Neural progenitor cell (in vitro differentiated cells): ENCODE measurements at regions not wholly inside any gene's neighbourhood (a gene's known extent, or its start where the extent isn't known, plus 50 kb on each side); places are given as distances from the start of the nearest gene placed in this dataset.

ENCODE experiments used
- DNase-seq: peaks from one replicate; pipeline ENCODE4 v3.0.0-alpha.2; 2016; ENCODE audit warnings: low spot score
- H2AFZ ChIP-seq: fragments of 200-600 bp; sonication (generic); replicated peaks from 2 replicates; pipeline ENCODE4 v1.6.1; 2016; ENCODE audit warnings: antibody characterized with exemption
- H3F3A ChIP-seq: fragments of 200-600 bp; sonication (generic); 2 replicates; pipeline ENCODE4 v1.6.1; 2016; ENCODE audit warnings: antibody characterized with exemption, low read depth
- H3K27ac ChIP-seq: fragments of 200-600 bp; sonication (generic); 2 replicates; pipeline ENCODE4 v1.5.1; 2016; ENCODE audit warnings: mild to moderate bottlenecking
- H3K27me3 ChIP-seq: fragments of 200-600 bp; sonication (generic); 2 replicates; pipeline ENCODE4 v1.6.1; 2016; ENCODE audit warnings: mild to moderate bottlenecking, moderate library complexity
- H3K36me3 ChIP-seq: fragments of 200-600 bp; sonication (generic); 2 replicates; pipeline ENCODE4 v1.5.1; 2016
- H3K4me1 ChIP-seq: fragments of 200-600 bp; sonication (generic); 2 replicates; pipeline ENCODE4 v1.6.1; 2016; ENCODE audit warnings: mixed run types
- H3K4me2 ChIP-seq: fragments of 200-600 bp; sonication (generic); 2 replicates; pipeline ENCODE4 v1.6.1; 2016
- H3K4me3 ChIP-seq: fragments of 200-600 bp; sonication (generic); 2 replicates; pipeline ENCODE4 v1.5.1; 2016
- H3K79me2 ChIP-seq: fragments of 200-600 bp; sonication (generic); 2 replicates; pipeline ENCODE4 v1.6.1; 2016; ENCODE audit warnings: low read depth
- H3K9ac ChIP-seq: fragments of 200-600 bp; sonication (generic); 2 replicates; pipeline ENCODE4 v1.6.1; 2016
- H3K9me3 ChIP-seq: fragments of 200-600 bp; sonication (generic); 2 replicates; pipeline ENCODE4 v1.5.1; 2016; ENCODE audit warnings: low read depth
- H4K20me1 ChIP-seq: fragments of 200-600 bp; sonication (generic); 2 replicates; pipeline ENCODE4 v1.6.1; 2016; ENCODE audit warnings: low read depth
- H3K27ac Mint-ChIP-seq: 3 replicates; pipeline ENCODE4 v1.8.0; 2021; ENCODE audit warnings: mixed read lengths
- H3K27me3 Mint-ChIP-seq: 2 replicates; pipeline ENCODE4 v1.8.0; 2022; ENCODE audit warnings: low read depth, mild to moderate bottlenecking, inconsistent platforms, moderate library complexity, mixed read lengths; ENCODE audit not compliant: insufficient read depth
- H3K36me3 Mint-ChIP-seq: 3 replicates; pipeline ENCODE4 v1.8.0; 2021; ENCODE audit warnings: mixed read lengths
- H3K4me1 Mint-ChIP-seq: 3 replicates; pipeline ENCODE4 v1.8.0; 2021; ENCODE audit warnings: mixed read lengths
- H3K4me3 Mint-ChIP-seq: 3 replicates; pipeline ENCODE4 v1.8.0; 2021; ENCODE audit warnings: mild to moderate bottlenecking, moderate library complexity, mixed read lengths
- H3K9me3 Mint-ChIP-seq: 3 replicates; pipeline ENCODE4 v1.8.0; 2020; ENCODE audit warnings: mixed read lengths
- CTCF ChIP-seq: fragments of 200-600 bp; sonication (generic); IDR thresholded peaks from 2 replicates; pipeline ENCODE4 v1.5.1; 2017; ENCODE audit warnings: antibody characterized with exemption, mild to moderate bottlenecking
- EZH2 ChIP-seq: fragments of 200-600 bp; sonication (generic); IDR thresholded peaks from 2 replicates; pipeline ENCODE4 v1.6.1; 2017; ENCODE audit warnings: antibody characterized with exemption, mild to moderate bottlenecking, moderate library complexity
- EZH2phosphoT487 ChIP-seq: fragments of 200-600 bp; sonication (generic); IDR thresholded peaks from 2 replicates; pipeline ENCODE4 v1.6.1; 2017; ENCODE audit warnings: antibody characterized with exemption

GRCh38 chr10:78520737-78521430 lies 487.2 kb downstream of the RPS24 start:
- Histone ChIP-seq H3K4me2 (no peak overlapping the region), H3K27me3 (no peaks in the 10 kb centered on the region), H3F3A (no peaks in the 10 kb centered on the region), H3K9ac (no peak overlapping the region), H3K36me3 (no peaks in the 10 kb centered on the region), H2AFZ (peak overlapping the region; percentile 4), H3K79me2 (no peaks in the 10 kb centered on the region), H3K9me3 (no peaks in the 10 kb centered on the region), H3K4me3 (no peak overlapping the region), H4K20me1 (no peaks in the 10 kb centered on the region), H3K4me1 (no peaks in the 10 kb centered on the region), H3K27ac (no peak overlapping the region)
- H3K27ac Mint-ChIP-seq = peak overlapping the region; percentile 75
- peaks cover 24% of the 10 kb centered on the region for H3K4me1 Mint-ChIP-seq
- H3K9me3 Mint-ChIP-seq = no peaks in the 10 kb centered on the region
- H3K36me3 Mint-ChIP-seq = no peaks in the 10 kb centered on the region
- H3K27me3 Mint-ChIP-seq = peaks cover 7% of the 10 kb centered on the region
- DNase-seq = peak; percentile 58
- no peak overlapping the region for H3K4me3 Mint-ChIP-seq
- TF ChIP-seq EZH2phosphoT487 (no peak), EZH2 (no peak), CTCF (peak; percentile 43)

GRCh38 chr10:78523453-78523852 lies 489.8 kb downstream of the RPS24 start:
- Histone ChIP-seq H4K20me1 (no peaks in the 10 kb centered on the region), H3K36me3 (no peaks in the 10 kb centered on the region), H3K4me2 (no peak overlapping the region), H3F3A (no peaks in the 10 kb centered on the region), H3K27ac (no peak overlapping the region), H3K9ac (no peak overlapping the region), H3K4me3 (no peak overlapping the region), H3K79me2 (no peaks in the 10 kb centered on the region), H3K4me1 (no peaks in the 10 kb centered on the region), H3K9me3 (no peaks in the 10 kb centered on the region), H2AFZ (no peak overlapping the region), H3K27me3 (no peaks in the 10 kb centered on the region)
- Mint-ChIP-seq H3K4me1 (peaks cover 14% of the 10 kb centered on the region), H3K4me3 (no peak overlapping the region), H3K9me3 (no peaks in the 10 kb centered on the region), H3K36me3 (no peaks in the 10 kb centered on the region), H3K27ac (no peak overlapping the region), H3K27me3 (peaks cover 4% of the 10 kb centered on the region)
- no peak for DNase-seq
- TF ChIP-seq EZH2phosphoT487 = no peak
- no peak for TF ChIP-seq EZH2
- no peak for TF ChIP-seq CTCF

- Mint-ChIP-seq H3K4me1 (peaks cover 16% of the 10 kb centered on the region), H3K27me3 (peaks cover 4% of the 10 kb centered on the region), H3K9me3 (no peaks in the 10 kb centered on the region), H3K27ac (peak overlapping the region; percentile 53), H3K4me3 (no peak overlapping the region), H3K36me3 (no peaks in the 10 kb centered on the region)
- no peak overlapping the region for H3K4me2 ChIP-seq
- no peaks in the 10 kb centered on the region for H3K79me2 ChIP-seq
- no peaks in the 10 kb centered on the region for H3K36me3 ChIP-seq
- H3K4me3 ChIP-seq = no peak overlapping the region
- H3K27ac ChIP-seq = no peak overlapping the region
- H3F3A ChIP-seq = no peaks in the 10 kb centered on the region
- TF ChIP-seq CTCF = no peak
- TF ChIP-seq EZH2 = no peak
- no peak for TF ChIP-seq EZH2phosphoT487
- no peak overlapping the region for H2AFZ ChIP-seq
- H3K4me1 ChIP-seq = no peaks in the 10 kb centered on the region
- H4K20me1 ChIP-seq = no peaks in the 10 kb centered on the region
- no peak overlapping the region for H3K9ac ChIP-seq
- no peaks in the 10 kb centered on the region for H3K9me3 ChIP-seq
- no peak for DNase-seq
- H3K27me3 ChIP-seq = no peaks in the 10 kb centered on the region
These were observed 490.7 kb downstream of the RPS24 start for GRCh38 chr10:78524342-78524741.
